H1 (cell line): ENCODE measurements at regions not wholly inside any gene's neighbourhood (a gene's known extent, or its start where the extent isn't known, plus 50 kb on each side); places are given as distances from the start of the nearest gene placed in this dataset.

Source experiments
- CTCF ChIA-PET: fragments of 300-600 bp; sonication (Branson Sonifier 250); formaldehyde crosslinking; loops from one replicate; lab custom pipeline; 2021; ENCODE audit not compliant: partially characterized antibody; lab: Charles Lee
- POLR2A ChIA-PET: fragments of 300-600 bp; sonication (Branson Sonifier 250); formaldehyde crosslinking; loops from one replicate; lab custom pipeline; 2021; ENCODE audit warnings: inconsistent platforms; ENCODE audit not compliant: partially characterized antibody; lab: Charles Lee
- DNase-seq, 2 experiments: peaks; one replicate each; pipeline versions ENCODE4 v3.0.0 to v3.0.0-alpha.2; 2010 to 2022; ENCODE audit warnings: low spot score in 2 of 2, low read depth in 1 of 2, mixed read lengths in 1 of 2
- FAIRE-seq: peaks from 2 replicates; lab custom pipeline; 2011; peaks lifted over from hg19 to GRCh38; lab: Jason Lieb, UNC
- H2AFZ ChIP-seq: 2 replicates; pipeline ENCODE4 v1.8.1; 2012; ENCODE audit warnings: low read length, inconsistent platforms
- H2AK5ac ChIP-seq: 2 replicates; pipeline ENCODE4 v1.6.1; 2013; ENCODE audit warnings: low read depth, low read length
- H2BK120ac ChIP-seq: replicated peaks from 2 replicates; pipeline ENCODE3; 2013; ENCODE audit warnings: low read depth, low read length, inconsistent platforms
- H2BK12ac ChIP-seq: 2 replicates; pipeline ENCODE4 v1.6.1; 2013; ENCODE audit warnings: low read depth, low read length
- H2BK15ac ChIP-seq: 2 replicates; pipeline ENCODE4 v1.6.1; 2013; ENCODE audit warnings: low read length
- H2BK20ac ChIP-seq: 2 replicates; pipeline ENCODE4 v1.6.1; 2013; ENCODE audit warnings: low read length
- H2BK5ac ChIP-seq: 2 replicates; pipeline ENCODE4 v1.6.1; 2013; ENCODE audit warnings: low read depth, low read length
- H3K14ac ChIP-seq: 2 replicates; pipeline ENCODE4 v1.6.1; 2013; ENCODE audit warnings: inconsistent platforms; ENCODE audit not compliant: insufficient read length
- H3K18ac ChIP-seq: 2 replicates; pipeline ENCODE4 v1.6.1; 2013; ENCODE audit warnings: low read length; ENCODE audit errors: extremely low read depth
- H3K23ac ChIP-seq: 2 replicates; pipeline ENCODE4 v1.6.1; 2013; ENCODE audit warnings: inconsistent platforms; ENCODE audit not compliant: insufficient read length
- H3K23me2 ChIP-seq: 2 replicates; pipeline ENCODE4 v1.6.1; 2013; ENCODE audit warnings: low read depth, low read length
- H3K27ac ChIP-seq: 2 replicates; pipeline ENCODE4 v1.6.1; 2011; ENCODE audit warnings: low read depth, low read length, inconsistent platforms
- H3K27me3 ChIP-seq, 4 experiments: replicated peaks in 1 of 4; 1 replicate in 1 of 4; 2 replicates in 3 of 4; pipeline versions ENCODE4 v1.6.1 to v1.8.1; 2011 to 2013; ENCODE audit warnings: low read length in 3 of 4, mild to moderate bottlenecking in 3 of 4, inconsistent platforms in 2 of 4, mixed read lengths in 2 of 4, moderate library complexity in 1 of 4; ENCODE audit not compliant: control insufficient read depth in 3 of 4, insufficient read depth in 3 of 4; ENCODE audit errors: extremely low read depth in 1 of 4
- H3K36me3 ChIP-seq, 4 experiments: 2 replicates each; pipeline versions ENCODE4 v1.6.1 to v1.8.1; 2011 to 2013; ENCODE audit warnings: mild to moderate bottlenecking in 4 of 4, low read length in 3 of 4, moderate library complexity in 2 of 4, control low read depth in 1 of 4, inconsistent platforms in 1 of 4; ENCODE audit not compliant: insufficient read depth in 4 of 4, control insufficient read depth in 2 of 4
- H3K4ac ChIP-seq: replicated peaks from 2 replicates; pipeline ENCODE3; 2013; ENCODE audit warnings: low read length, low read depth, mixed read lengths, inconsistent platforms; ENCODE audit not compliant: insufficient read length
- H3K4me1 ChIP-seq, 4 experiments: replicated peaks in 1 of 4; 1 replicate in 1 of 4; 2 replicates in 3 of 4; pipeline versions ENCODE4 v1.6.1 to v1.8.1; 2011 to 2013; ENCODE audit warnings: low read length in 3 of 4, inconsistent platforms in 2 of 4, mixed read lengths in 1 of 4; ENCODE audit not compliant: insufficient read depth in 4 of 4, control insufficient read depth in 3 of 4
- H3K4me2 ChIP-seq, 2 experiments: 2 replicates each; pipeline versions ENCODE4 v1.6.1 to v1.8.1; 2011 to 2013; ENCODE audit warnings: low read depth in 2 of 2, low read length in 2 of 2, control low read depth in 1 of 2, inconsistent platforms in 1 of 2, mild to moderate bottlenecking in 1 of 2; ENCODE audit not compliant: insufficient read depth in 1 of 2
- H3K4me3 ChIP-seq, 4 experiments: fragments of 200-600, 300-600 bp in 1 of 4; sonication (generic), shearing (Covaris generic), sonication (Bioruptor Twin) in 1 of 4; 2 replicates each; pipeline versions ENCODE4 v1.5.1 to v1.8.1; 2011 to 2016; ENCODE audit warnings: low read length in 4 of 4, low read depth in 3 of 4, control low read depth in 2 of 4, inconsistent platforms in 2 of 4, mild to moderate bottlenecking in 2 of 4, mixed read lengths in 1 of 4, moderate library complexity in 1 of 4; ENCODE audit not compliant: insufficient read depth in 2 of 4; ENCODE audit errors: extremely low read depth in 1 of 4
- H3K56ac ChIP-seq: replicated peaks from 2 replicates; pipeline ENCODE3; 2013; ENCODE audit warnings: low read depth, mild to moderate bottlenecking, mixed read lengths, low read length, inconsistent platforms; ENCODE audit not compliant: insufficient read length
- H3K79me1 ChIP-seq: 2 replicates; pipeline ENCODE4 v1.6.1; 2013; ENCODE audit warnings: low read depth, low read length, control low read depth
- H3K79me2 ChIP-seq, 2 experiments: 2 replicates each; pipeline versions ENCODE4 v1.6.1 to v1.8.1; 2012 to 2013; ENCODE audit warnings: low read length in 2 of 2, mild to moderate bottlenecking in 2 of 2, inconsistent platforms in 1 of 2; ENCODE audit not compliant: insufficient read depth in 2 of 2, control insufficient read depth in 1 of 2
- H3K9ac ChIP-seq, 4 experiments: replicated peaks in 1 of 4; 1 replicate in 1 of 4; 2 replicates in 3 of 4; pipeline versions ENCODE4 v1.6.1 to v1.8.1; 2011 to 2013; ENCODE audit warnings: low read depth in 3 of 4, low read length in 3 of 4, control low read depth in 2 of 4, mild to moderate bottlenecking in 2 of 4, moderate library complexity in 2 of 4, inconsistent platforms in 1 of 4; ENCODE audit errors: extremely low read depth in 1 of 4
- H3K9me3 ChIP-seq, 2 experiments: 2 replicates each; pipeline versions ENCODE4 v1.6.1 to v1.8.1; 2012 to 2013; ENCODE audit warnings: mild to moderate bottlenecking in 2 of 2, moderate library complexity in 2 of 2, control low read depth in 1 of 2, inconsistent platforms in 1 of 2, low read depth in 1 of 2, low read length in 1 of 2, mixed read lengths in 1 of 2; ENCODE audit not compliant: insufficient read depth in 2 of 2
- H4K20me1 ChIP-seq, 2 experiments: replicated peaks in 1 of 2; 2 replicates each; pipeline versions ENCODE3 to v1.8.1; 2011 to 2013; ENCODE audit warnings: inconsistent platforms in 2 of 2, low read length in 2 of 2, mild to moderate bottlenecking in 1 of 2; ENCODE audit not compliant: insufficient read depth in 2 of 2, control insufficient read depth in 1 of 2
- H4K5ac ChIP-seq: 2 replicates; pipeline ENCODE4 v1.6.1; 2013; ENCODE audit warnings: low read length, low read depth, mixed read lengths, inconsistent platforms; ENCODE audit not compliant: insufficient read length
- H4K8ac ChIP-seq: 2 replicates; pipeline ENCODE4 v1.8.0; 2013; ENCODE audit warnings: mild to moderate bottlenecking, moderate library complexity, low read length, inconsistent platforms; ENCODE audit not compliant: insufficient read depth; ENCODE audit errors: extremely low read depth
- H4K91ac ChIP-seq: replicated peaks from 2 replicates; pipeline ENCODE3; 2013; ENCODE audit warnings: low read length, mixed read lengths, inconsistent platforms; ENCODE audit not compliant: insufficient read length
- CBX5 ChIP-seq: fragments of 300-800, 300-1000 bp; sonication (generic); IDR thresholded peaks from 2 replicates; pipeline ENCODE4 v1.7.1; 2016; ENCODE audit warnings: antibody characterized with exemption, low read length, low read depth
- EP300 ChIP-seq, 2 experiments: IDR thresholded peaks; 1 replicate in 1 of 2; 2 replicates in 1 of 2; pipeline ENCODE4 v1.6.1; 2011 to 2012; ENCODE audit warnings: low read depth in 2 of 2, low read length in 2 of 2, mild to moderate bottlenecking in 2 of 2, borderline replicate concordance in 1 of 2, inconsistent platforms in 1 of 2, moderate library complexity in 1 of 2
- HDAC6 ChIP-seq: IDR thresholded peaks from one replicate; pipeline ENCODE4 v1.7.1; 2012; ENCODE audit warnings: low read depth, mild to moderate bottlenecking, inconsistent platforms, low read length, moderate library complexity
- KDM1A ChIP-seq: fragments of 200-600, 300-600 bp; sonication (generic); IDR thresholded peaks from 2 replicates; pipeline ENCODE4 v1.7.1; 2016; ENCODE audit warnings: mild to moderate bottlenecking, low read length, borderline replicate concordance
- KDM5A ChIP-seq: fragments of 200-600 bp; IDR thresholded peaks from 2 replicates; pipeline ENCODE4 v1.7.1; 2012; ENCODE audit warnings: mild to moderate bottlenecking, low read length, inconsistent platforms, mixed read lengths
- NANOG ChIP-seq: IDR thresholded peaks from 2 replicates; pipeline ENCODE4 v1.6.1; 2011; ENCODE audit warnings: low read length, low read depth, mild to moderate bottlenecking, inconsistent platforms; ENCODE audit not compliant: insufficient read depth, poor library complexity, severe bottlenecking
- POLR2A ChIP-seq, 2 experiments: IDR thresholded peaks; 1 replicate in 1 of 2; 2 replicates in 1 of 2; pipeline ENCODE4 v1.6.1; 2011; ENCODE audit warnings: low read depth in 2 of 2, low read length in 2 of 2, mild to moderate bottlenecking in 2 of 2; ENCODE audit errors: control extremely low read depth in 1 of 2
- POU5F1 ChIP-seq: IDR thresholded peaks from 2 replicates; pipeline ENCODE4 v1.6.1; 2011; ENCODE audit warnings: low read depth, mild to moderate bottlenecking, low read length, moderate library complexity
- RAD21 ChIP-seq, 2 experiments: IDR thresholded peaks in 1 of 2; conservative IDR thresholded peaks in 1 of 2; 2 replicates each; pipeline ENCODE4 v1.6.1; 2011; ENCODE audit warnings: low read depth in 2 of 2, low read length in 2 of 2, improper control_type of control experiment in 1 of 2, inconsistent platforms in 1 of 2, mild to moderate bottlenecking in 1 of 2, moderate library complexity in 1 of 2
- RXRA ChIP-seq: IDR thresholded peaks from 2 replicates; pipeline ENCODE4 v1.6.1; 2011; ENCODE audit warnings: low read depth, mild to moderate bottlenecking, low read length, moderate library complexity; ENCODE audit not compliant: insufficient read depth
- SP4 ChIP-seq: IDR thresholded peaks from 2 replicates; pipeline ENCODE4 v1.6.1; 2012; ENCODE audit warnings: low read length, inconsistent platforms
- SUZ12 ChIP-seq: fragments of 200-600 bp; sonication (generic); IDR thresholded peaks from 2 replicates; pipeline ENCODE4 v1.6.1; 2012; ENCODE audit warnings: mild to moderate bottlenecking, inconsistent platforms, low read length, moderate library complexity, mixed read lengths
- TAF1 ChIP-seq: IDR thresholded peaks from 2 replicates; pipeline ENCODE4 v1.6.1; 2011; ENCODE audit warnings: mild to moderate bottlenecking, low read depth, low read length
- TBP ChIP-seq: IDR thresholded peaks from 2 replicates; pipeline ENCODE4 v1.6.1; 2011; ENCODE audit warnings: low read depth, low read length, improper control_type of control experiment
- whole genome bisulfite sequencing, 2 experiments: shearing (Covaris generic) in 1 of 2; methylation state at CpG; one replicate each; pipeline versions ENCODE4 v1.1.6 to v1.1.7; 2013 to 2015; ENCODE audit warnings: low lambda C conversion rate in 2 of 2, mixed read lengths in 2 of 2, inconsistent platforms in 1 of 2, low coverage in 1 of 2, missing lambda C conversion rate in 1 of 2; ENCODE audit not compliant: insufficient replicate concordance in 2 of 2, insufficient coverage in 1 of 2, insufficient read length in 1 of 2; ENCODE audit errors: extremely low coverage in 1 of 2, missing lambda C conversion rate in 1 of 2; 5-methylcytosine and 5-hydroxymethylcytosine counted together
- TF ChIP-seq, protein P1 (sequence below): IDR thresholded peaks from 2 replicates; pipeline ENCODE4 v1.6.1; 2012; ENCODE audit warnings: inconsistent platforms

DNA sequence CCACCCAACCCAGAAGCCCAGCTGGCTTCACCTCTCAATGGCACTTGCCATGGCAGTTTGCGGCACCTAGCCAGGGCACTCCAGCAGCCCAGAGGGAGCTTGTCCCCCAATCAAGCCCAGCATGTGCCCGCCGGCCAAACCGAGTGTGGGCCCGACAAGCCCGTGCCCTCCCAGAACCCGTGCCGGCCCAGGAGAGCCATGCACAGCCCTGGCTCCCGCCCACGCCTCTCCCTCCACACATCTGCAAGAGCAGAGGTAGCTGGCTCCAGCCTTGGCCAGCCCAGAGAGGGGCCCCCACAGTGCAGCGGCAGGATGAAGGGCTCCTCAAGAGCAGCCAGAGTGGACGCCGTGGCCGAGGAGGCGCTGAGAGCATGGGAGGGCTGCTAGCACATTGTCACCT, 2278.0 kb upstream of the PCDH20 start:
- Histone ChIP-seq H2BK5ac (no peak overlapping the region), H2BK20ac (no peak overlapping the region), H3K9me3 (peaks cover 5% of the 10 kb centered on the region in 2 experiments; a peak in 3 of 4 replicates), H3K27me3 (no peaks in the 10 kb centered on the region), H2BK15ac (no peak overlapping the region), H3K4me1 (no peaks in the 10 kb centered on the region), H3K79me1 (no peaks in the 10 kb centered on the region), H4K5ac (no peak overlapping the region), H4K8ac (no peak overlapping the region; the same call in 1 of the 2 replicates), H3K4ac (no peak overlapping the region), H3K4me3 (no peak overlapping the region), H3K23ac (no peak overlapping the region), H3K9ac (no peak overlapping the region), H2BK120ac (no peak overlapping the region), H2BK12ac (no peak overlapping the region), H4K20me1 (no peaks in the 10 kb centered on the region), H3K27ac (no peak overlapping the region), H2AK5ac (no peak overlapping the region), H4K91ac (no peak overlapping the region), H3K56ac (no peak overlapping the region), H3K36me3 (peaks cover 0 to 3% (median 0%) of the 10 kb centered on the region in 4 experiments; a peak in 1 of 8 replicates), H2AFZ (no peak overlapping the region), H3K23me2 (no peaks in the 10 kb centered on the region), H3K79me2 (no peaks in the 10 kb centered on the region), H3K4me2 (no peak overlapping the region), H3K18ac (no peak overlapping the region), H3K14ac (no peak overlapping the region)
- no peak for FAIRE-seq
- POLR2A ChIA-PET = interaction anchor here (0.6 kb wide), 1 partner anchor 1562 kb away, joined by 4 read pairs; no protein-coding TSS in a partner anchor
- CTCF ChIA-PET = interaction anchor here (0.8 kb wide), 1 partner anchor 13 kb away, joined by 3 read pairs; no protein-coding TSS in a partner anchor
- DNase-seq = no peak
- 96% methylated on average over 14 of the region's 15 CpGs; no CpG with 5 or more reads in 1 of the 2 experiments for WGBS, 2 experiments
- TF ChIP-seq KDM5A (no peak), SUZ12 (no peak), NANOG (no peak), KDM1A (no peak), POLR2A (IDR thresholded peaks at IDR 0.05; ENCODE audit: control extremely low read depth in 1 of 2, low read depth in 2 of 2, low read length in 2 of 2) (no peak), RAD21 (IDR thresholded peaks at IDR 0.05 in 1 of 2, conservative IDR thresholded peaks at IDR 0.05 in 1 of 2; ENCODE audit: low read depth in 2 of 2, low read length in 2 of 2) (no peak), SP4 (no peak), TBP (no peak), EP300 (IDR thresholded peaks at IDR 0.05; ENCODE audit: borderline replicate concordance in 1 of 2, low read depth in 2 of 2, low read length in 2 of 2) (no peak), CBX5 (no peak), POU5F1 (no peak), HDAC6 (no peak), TAF1 (no peak), RXRA (no peak)
- TF ChIP-seq, protein P1, sequence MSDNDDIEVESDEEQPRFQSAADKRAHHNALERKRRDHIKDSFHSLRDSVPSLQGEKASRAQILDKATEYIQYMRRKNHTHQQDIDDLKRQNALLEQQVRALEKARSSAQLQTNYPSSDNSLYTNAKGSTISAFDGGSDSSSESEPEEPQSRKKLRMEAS = no peak
